Type B pancreatic cell (in vitro differentiated cells): ENCODE measurements at regions not wholly inside any gene's neighbourhood (a gene's known extent, or its start where the extent isn't known, plus 50 kb on each side); places are given as distances from the start of the nearest gene placed in this dataset.

Experiments used
- DNase-seq: peaks from one replicate; pipeline ENCODE4 v3.0.0; 2021; ENCODE audit warnings: mixed read lengths; ENCODE audit not compliant: unreplicated experiment; ENCODE audit errors: extremely low spot score
- H3K27ac Mint-ChIP-seq: 2 replicates; pipeline ENCODE4 v1.8.0; 2021; ENCODE audit warnings: mild to moderate bottlenecking, mixed read lengths
- H3K27me3 Mint-ChIP-seq: 2 replicates; pipeline ENCODE4 v1.8.0; 2021; ENCODE audit warnings: mixed read lengths
- H3K36me3 Mint-ChIP-seq: 2 replicates; pipeline ENCODE4 v1.8.0; 2021; ENCODE audit warnings: mixed read lengths
- H3K4me1 Mint-ChIP-seq: one replicate; pipeline ENCODE4 v1.8.0; 2021; ENCODE audit warnings: mixed read lengths; ENCODE audit not compliant: unreplicated experiment
- H3K4me3 Mint-ChIP-seq: 2 replicates; pipeline ENCODE4 v1.8.0; 2021; ENCODE audit warnings: mild to moderate bottlenecking, mixed read lengths
- H3K9me3 Mint-ChIP-seq: 2 replicates; pipeline ENCODE4 v1.8.0; 2021; ENCODE audit warnings: mixed read lengths
- TF ChIP-seq, protein P1 (sequence below): fragments of 200-600 bp; sonication (generic); conservative IDR thresholded peaks from 2 replicates; pipeline ENCODE4 v1.5.0; 2021; ENCODE audit warnings: antibody characterized with exemption, mild to moderate bottlenecking

DNA sequence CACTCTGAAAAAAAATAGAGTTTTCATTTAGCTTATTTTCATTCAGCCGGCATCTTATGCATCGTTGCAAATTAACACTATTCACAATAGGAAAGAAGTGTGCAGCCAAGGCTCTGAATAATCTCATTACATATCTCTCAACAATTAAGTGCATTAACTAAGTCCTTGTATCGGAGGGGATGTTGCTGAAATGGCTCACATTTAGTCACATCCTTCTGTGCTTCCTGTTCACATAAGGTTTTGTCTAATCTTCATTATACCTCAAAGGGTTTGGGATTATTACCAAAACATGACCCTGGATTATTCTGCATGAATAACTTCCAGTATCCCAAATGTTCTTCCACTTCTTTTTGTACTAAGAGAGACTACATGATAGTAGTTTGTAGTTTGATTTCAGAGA lies 278.0 kb upstream of the GRIA1 start:
- no peak for DNase-seq
- no peaks in the 10 kb centered on the region for H3K9me3 Mint-ChIP-seq
- no peaks in the 10 kb centered on the region for H3K27me3 Mint-ChIP-seq
- TF ChIP-seq, protein P1, sequence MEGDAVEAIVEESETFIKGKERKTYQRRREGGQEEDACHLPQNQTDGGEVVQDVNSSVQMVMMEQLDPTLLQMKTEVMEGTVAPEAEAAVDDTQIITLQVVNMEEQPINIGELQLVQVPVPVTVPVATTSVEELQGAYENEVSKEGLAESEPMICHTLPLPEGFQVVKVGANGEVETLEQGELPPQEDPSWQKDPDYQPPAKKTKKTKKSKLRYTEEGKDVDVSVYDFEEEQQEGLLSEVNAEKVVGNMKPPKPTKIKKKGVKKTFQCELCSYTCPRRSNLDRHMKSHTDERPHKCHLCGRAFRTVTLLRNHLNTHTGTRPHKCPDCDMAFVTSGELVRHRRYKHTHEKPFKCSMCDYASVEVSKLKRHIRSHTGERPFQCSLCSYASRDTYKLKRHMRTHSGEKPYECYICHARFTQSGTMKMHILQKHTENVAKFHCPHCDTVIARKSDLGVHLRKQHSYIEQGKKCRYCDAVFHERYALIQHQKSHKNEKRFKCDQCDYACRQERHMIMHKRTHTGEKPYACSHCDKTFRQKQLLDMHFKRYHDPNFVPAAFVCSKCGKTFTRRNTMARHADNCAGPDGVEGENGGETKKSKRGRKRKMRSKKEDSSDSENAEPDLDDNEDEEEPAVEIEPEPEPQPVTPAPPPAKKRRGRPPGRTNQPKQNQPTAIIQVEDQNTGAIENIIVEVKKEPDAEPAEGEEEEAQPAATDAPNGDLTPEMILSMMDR, result no peak
- H3K4me3 Mint-ChIP-seq, result no peak overlapping the region
- no peaks in the 10 kb centered on the region for H3K36me3 Mint-ChIP-seq
- H3K27ac Mint-ChIP-seq, result no peak overlapping the region
- H3K4me1 Mint-ChIP-seq, result peaks cover 6% of the 10 kb centered on the region

DNA sequence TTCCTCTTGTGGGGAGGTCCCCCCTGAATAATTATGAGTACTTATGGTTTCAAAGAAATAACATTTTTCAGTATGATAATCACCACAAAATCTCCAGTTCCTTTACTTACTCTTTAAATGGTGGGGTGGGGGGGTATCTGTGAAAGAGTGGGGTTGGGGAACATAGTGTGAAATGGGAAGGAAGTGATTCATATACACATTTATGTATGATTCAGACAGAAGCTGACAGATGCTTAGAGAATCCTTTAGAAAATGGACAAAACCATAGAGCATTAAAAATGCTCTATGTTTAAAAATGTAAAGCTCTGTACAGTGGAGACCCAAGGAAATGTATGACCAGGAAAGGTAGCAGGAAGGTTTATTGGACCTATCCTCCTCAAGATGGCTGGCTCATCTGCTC lies 267.5 kb upstream of the GRIA1 start:
- Mint-ChIP-seq H3K4me1 (no peaks in the 10 kb centered on the region), H3K4me3 (no peak overlapping the region), H3K9me3 (no peaks in the 10 kb centered on the region), H3K36me3 (no peaks in the 10 kb centered on the region), H3K27me3 (no peaks in the 10 kb centered on the region), H3K27ac (no peak overlapping the region)
- DNase-seq, result no peak
- TF ChIP-seq, protein P1, result no peak

DNA sequence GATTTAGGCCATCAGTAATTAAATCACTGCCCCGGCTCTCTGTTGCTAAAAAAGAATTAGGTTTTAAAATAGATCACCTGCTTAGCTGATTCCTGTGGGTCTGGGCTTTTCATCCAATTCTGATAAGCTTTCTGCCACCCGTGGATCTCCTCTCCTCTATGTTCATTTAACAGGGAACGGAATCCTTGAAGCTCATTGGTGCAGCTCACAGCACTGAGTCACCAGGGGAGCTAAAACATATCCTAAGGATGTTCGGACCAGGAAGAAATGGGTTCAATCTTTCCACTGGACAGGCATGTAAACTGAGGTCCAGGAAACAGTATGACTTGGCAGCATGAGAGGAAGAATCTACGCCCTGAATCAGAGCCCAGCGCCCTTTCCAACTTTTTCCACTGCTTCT lies 267.1 kb upstream of the GRIA1 start:
- H3K27ac Mint-ChIP-seq, result no peak overlapping the region
- no peaks in the 10 kb centered on the region for H3K4me1 Mint-ChIP-seq
- H3K27me3 Mint-ChIP-seq, result no peaks in the 10 kb centered on the region
- TF ChIP-seq, protein P1, result no peak
- H3K9me3 Mint-ChIP-seq, result no peaks in the 10 kb centered on the region
- no peak overlapping the region for H3K4me3 Mint-ChIP-seq
- no peak for DNase-seq
- H3K36me3 Mint-ChIP-seq, result no peaks in the 10 kb centered on the region

DNA sequence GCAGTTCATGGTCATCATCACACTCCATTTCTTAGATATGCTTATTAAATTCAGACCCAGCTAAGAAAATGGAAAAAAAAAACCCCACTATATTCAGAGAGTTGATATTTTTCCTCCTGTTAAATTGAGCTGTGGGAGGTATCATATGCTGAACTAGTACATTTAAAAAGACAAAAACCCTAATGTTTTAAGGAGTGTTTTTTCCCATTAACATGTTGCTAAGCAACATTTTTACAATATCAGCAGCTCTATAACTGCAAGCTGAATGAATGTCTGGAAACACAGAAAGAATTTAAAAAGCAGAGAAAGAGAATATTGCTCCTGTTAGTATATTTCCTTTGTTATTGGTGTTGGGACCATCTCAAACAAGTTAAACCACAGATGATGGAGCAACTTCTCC lies 265.8 kb upstream of the GRIA1 start:
- DNase-seq, result no peak
- Mint-ChIP-seq H3K4me3 (no peak overlapping the region), H3K4me1 (no peaks in the 10 kb centered on the region), H3K27ac (no peak overlapping the region), H3K27me3 (no peaks in the 10 kb centered on the region), H3K36me3 (no peaks in the 10 kb centered on the region), H3K9me3 (no peaks in the 10 kb centered on the region)
- TF ChIP-seq, protein P1, result no peak

DNA sequence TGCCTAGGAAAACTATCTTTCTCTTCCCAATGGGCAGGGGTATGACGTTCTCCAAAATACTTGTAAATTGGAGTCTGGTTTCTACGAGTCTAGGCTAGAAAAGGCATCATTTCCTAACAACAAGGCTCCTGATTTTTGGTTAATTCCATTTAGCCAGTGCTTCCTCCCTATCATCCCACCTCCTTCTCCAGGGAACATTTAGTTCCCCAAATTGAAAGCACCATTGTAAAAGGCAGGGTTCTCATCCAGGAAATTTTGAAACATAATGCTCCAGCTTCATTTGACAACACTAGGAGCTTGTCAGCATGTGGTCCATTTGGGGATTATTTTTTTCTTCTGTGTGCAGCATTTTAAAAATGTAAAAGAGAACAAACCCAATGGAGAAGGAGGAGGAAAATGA lies 256.5 kb upstream of the GRIA1 start:
- H3K36me3 Mint-ChIP-seq, result no peaks in the 10 kb centered on the region
- H3K4me1 Mint-ChIP-seq, result no peaks in the 10 kb centered on the region
- TF ChIP-seq, protein P1, result no peak
- no peak for DNase-seq
- no peak overlapping the region for H3K27ac Mint-ChIP-seq
- no peaks in the 10 kb centered on the region for H3K27me3 Mint-ChIP-seq
- no peaks in the 10 kb centered on the region for H3K9me3 Mint-ChIP-seq
- no peak overlapping the region for H3K4me3 Mint-ChIP-seq

DNA sequence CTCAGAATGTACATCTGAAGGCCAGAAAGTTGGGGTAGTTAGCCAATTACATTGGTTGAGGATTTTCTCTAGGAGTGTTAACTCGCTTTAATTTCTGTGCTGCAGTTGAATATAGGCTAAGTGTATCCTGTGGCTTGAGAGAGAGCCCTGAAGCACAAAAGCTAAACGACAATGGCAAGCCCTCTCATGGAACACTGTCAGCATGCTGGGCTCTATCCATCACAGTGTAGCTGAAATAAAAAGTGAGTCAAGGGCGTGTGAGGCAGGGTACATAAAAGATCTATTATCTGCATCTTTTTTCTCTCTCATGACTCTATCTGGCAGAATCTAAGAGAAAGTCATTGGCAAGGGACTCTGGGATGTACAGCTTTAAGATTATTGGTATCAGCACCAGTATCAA lies 254.2 kb upstream of the GRIA1 start:
- Mint-ChIP-seq H3K9me3 (no peaks in the 10 kb centered on the region), H3K4me3 (no peak overlapping the region), H3K36me3 (no peaks in the 10 kb centered on the region), H3K4me1 (no peaks in the 10 kb centered on the region), H3K27ac (no peak overlapping the region), H3K27me3 (no peaks in the 10 kb centered on the region)
- TF ChIP-seq, protein P1, result no peak
- no peak for DNase-seq
